ENCODE measurements at regions not wholly inside any gene's neighbourhood (a gene's known extent, or its start where the extent isn't known, plus 50 kb on each side); places are given as distances from the start of the nearest gene placed in this dataset.

DNA sequence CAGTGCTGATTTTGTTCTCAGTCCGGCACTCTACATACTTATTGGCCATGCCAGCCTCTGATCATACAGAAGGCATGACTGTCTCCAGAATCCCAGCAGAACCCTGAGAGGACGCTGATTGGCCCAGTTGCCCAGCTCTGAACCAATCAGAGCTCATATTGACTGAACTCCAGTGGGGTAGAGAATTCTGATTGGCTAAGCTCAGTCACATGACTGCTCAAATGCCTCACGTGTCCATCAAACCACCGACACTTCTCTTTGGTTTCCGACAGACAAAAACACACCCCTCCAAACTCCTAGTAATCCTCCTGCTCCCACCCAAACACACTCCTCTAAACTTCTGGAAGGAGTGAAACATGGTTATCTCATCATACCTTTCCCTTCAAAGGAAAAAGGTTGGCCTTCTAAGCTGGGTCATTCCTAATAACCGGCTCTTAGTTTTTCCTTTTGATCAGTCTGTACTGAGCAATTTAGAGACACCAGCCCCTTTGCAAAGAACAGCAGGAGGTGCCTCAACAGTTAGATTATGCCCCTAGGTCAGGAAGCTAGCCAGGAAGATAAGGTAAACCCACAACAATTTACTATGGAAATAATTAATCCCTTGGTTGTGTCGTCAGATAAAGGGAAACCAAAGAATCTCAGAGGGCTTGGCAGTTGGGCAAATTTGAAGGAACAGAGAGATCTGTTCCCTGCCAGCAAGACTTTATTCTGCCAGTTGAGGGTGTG, 187.8 kb downstream of the TLE3 start:
- H3K4me3 ChIP-seq (ENCODE audit: low read depth, low read length): no peak overlapping the region
- no peak for DNase-seq (ENCODE audit: low read depth)
- TF ChIP-seq, protein P1, sequence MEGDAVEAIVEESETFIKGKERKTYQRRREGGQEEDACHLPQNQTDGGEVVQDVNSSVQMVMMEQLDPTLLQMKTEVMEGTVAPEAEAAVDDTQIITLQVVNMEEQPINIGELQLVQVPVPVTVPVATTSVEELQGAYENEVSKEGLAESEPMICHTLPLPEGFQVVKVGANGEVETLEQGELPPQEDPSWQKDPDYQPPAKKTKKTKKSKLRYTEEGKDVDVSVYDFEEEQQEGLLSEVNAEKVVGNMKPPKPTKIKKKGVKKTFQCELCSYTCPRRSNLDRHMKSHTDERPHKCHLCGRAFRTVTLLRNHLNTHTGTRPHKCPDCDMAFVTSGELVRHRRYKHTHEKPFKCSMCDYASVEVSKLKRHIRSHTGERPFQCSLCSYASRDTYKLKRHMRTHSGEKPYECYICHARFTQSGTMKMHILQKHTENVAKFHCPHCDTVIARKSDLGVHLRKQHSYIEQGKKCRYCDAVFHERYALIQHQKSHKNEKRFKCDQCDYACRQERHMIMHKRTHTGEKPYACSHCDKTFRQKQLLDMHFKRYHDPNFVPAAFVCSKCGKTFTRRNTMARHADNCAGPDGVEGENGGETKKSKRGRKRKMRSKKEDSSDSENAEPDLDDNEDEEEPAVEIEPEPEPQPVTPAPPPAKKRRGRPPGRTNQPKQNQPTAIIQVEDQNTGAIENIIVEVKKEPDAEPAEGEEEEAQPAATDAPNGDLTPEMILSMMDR (IDR thresholded peaks at IDR 0.05; ENCODE audit: insufficient read depth, low read depth, low read length): no peak

DNA sequence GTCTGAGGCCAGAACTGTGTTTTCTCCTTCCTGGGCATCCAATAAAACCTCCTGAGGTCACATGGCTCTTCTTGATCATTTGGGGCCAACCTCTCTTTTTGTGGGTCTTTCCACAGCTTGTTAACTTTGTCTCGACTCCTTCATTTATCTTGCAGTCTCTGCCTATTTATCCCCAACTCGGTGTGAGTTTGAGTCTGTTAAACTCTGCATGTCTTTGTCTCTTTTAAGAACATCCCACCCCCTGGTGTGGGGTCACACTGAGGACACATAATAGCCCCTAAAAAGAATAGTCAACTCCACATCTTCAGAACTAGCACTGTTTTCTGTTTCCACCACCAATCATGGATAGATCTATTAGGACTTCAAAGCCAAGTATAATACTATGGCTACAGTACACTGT, 187.2 kb downstream of the TLE3 start:
- TF ChIP-seq, protein P1 (IDR thresholded peaks at IDR 0.05; ENCODE audit: insufficient read depth, low read depth, low read length): no peak
- no peak overlapping the region for H3K4me3 ChIP-seq (ENCODE audit: low read depth, low read length)
- no peak for DNase-seq (ENCODE audit: low read depth)

DNA sequence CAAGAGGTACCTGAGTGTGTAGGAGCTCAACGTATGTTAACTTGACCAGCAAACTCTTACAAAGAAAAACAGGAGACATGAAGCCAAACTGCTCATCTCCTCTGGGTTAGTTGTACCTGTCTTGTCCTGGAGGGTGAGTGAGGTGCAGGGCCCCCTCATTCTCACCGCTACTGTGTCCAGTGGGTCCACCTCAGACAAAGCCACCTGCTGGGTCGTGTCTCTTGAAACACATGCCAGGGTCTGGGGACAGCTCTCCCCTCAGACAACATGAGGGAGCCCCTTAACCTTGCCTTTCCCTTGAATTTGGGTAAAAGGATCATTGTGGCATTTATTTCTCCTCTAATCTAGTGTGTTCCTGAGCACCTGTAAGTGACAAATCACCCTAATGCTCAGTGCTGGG, 185.6 kb downstream of the TLE3 start:
- TF ChIP-seq, protein P1 (IDR thresholded peaks at IDR 0.05; ENCODE audit: insufficient read depth, low read depth, low read length): no peak
- DNase-seq (ENCODE audit: low read depth): no peak
- H3K4me3 ChIP-seq (ENCODE audit: low read depth, low read length): no peak overlapping the region

DNA sequence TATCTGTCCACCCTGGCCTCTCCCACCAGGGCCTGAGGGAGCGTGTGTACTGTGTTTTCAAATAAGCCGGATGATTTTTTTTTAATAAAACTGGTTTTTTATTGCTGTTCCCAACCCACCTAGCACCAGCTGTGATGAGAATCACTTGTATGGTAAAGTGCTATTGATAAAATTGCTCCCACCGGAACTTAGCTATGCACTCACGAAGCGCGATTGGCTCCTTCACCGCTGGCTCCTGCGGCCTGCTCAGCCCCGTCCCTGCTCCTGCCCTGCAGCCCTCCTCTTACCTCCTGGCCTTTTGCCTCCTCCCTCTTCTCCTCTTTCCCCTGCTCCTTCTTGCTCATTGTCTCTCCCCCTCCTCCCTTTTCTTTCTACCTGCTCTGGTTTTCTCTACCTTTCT, 183.7 kb downstream of the TLE3 start:
- TF ChIP-seq, protein P1 (IDR thresholded peaks at IDR 0.05; ENCODE audit: insufficient read depth, low read depth, low read length): no peak
- no peak for DNase-seq (ENCODE audit: low read depth)
- no peak overlapping the region for H3K4me3 ChIP-seq (ENCODE audit: low read depth, low read length)

DNA sequence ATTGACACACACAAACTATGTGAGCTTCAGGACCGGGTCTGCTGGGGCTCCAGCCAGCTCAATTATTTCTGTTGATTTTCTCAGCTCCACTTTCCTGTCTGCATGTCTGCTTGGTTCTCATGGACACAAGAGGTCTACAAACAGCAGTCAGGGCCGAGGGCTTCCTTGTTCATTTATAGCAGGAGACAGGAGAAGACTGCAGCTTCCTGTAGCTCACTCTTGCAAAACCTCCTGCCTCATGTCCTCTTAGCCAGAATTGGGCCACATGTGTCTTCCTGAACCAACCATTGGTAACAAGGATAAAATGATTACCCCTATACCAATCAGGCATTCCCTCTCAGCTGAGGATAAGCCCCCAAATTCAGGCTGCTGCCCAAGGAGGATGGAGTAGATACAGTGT, 182.8 kb downstream of the TLE3 start:
- TF ChIP-seq, protein P1 (IDR thresholded peaks at IDR 0.05; ENCODE audit: insufficient read depth, low read depth, low read length): no peak
- DNase-seq (ENCODE audit: low read depth): no peak
- H3K4me3 ChIP-seq (ENCODE audit: low read depth, low read length): no peak overlapping the region

DNA sequence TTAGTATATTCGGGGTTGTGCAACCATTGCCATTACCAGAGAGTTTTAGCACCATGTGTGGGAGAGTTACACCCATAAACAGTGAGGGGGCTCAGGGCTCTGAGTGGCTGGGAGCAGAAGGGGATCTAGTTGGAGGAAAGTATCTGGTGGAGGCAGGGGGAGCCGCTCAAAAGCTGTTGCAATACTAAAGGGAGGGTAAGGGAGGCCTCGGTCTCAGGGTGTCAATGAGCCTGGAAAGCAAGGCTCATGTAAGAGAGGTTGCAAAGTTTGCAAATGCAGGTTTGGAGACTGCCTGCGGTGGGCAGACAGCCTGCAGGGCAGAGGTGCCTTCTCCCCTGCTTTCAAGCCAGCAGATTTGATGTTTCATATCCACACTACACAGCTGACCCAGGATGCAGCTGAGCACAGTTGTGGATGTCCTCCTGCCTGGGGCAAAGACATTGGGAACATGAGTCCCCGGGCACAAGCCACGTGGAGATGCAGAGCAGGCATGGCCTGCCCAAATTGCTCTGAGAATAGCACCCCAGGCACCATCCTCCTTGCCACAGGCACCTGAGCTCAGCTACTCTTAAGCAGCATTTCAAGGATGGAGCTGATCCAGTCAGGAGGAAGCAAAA, 181.4 kb downstream of the TLE3 start:
- TF ChIP-seq, protein P1 (IDR thresholded peaks at IDR 0.05; ENCODE audit: insufficient read depth, low read depth, low read length): no peak
- H3K4me3 ChIP-seq (ENCODE audit: low read depth, low read length): no peak overlapping the region
- DNase-seq (ENCODE audit: low read depth): no peak

Data from fibroblast of villous mesenchyme (primary cell).